Keratinocyte (primary cell): ENCODE measurements at regions not wholly inside any gene's neighbourhood (a gene's known extent, or its start where the extent isn't known, plus 50 kb on each side); places are given as distances from the start of the nearest gene placed in this dataset.

Source experiments
- DNase-seq: peaks from one replicate; pipeline ENCODE4 v3.0.0-alpha.2; 2011; ENCODE audit warnings: low read depth, missing footprints, low spot score
- FAIRE-seq: peaks from 2 replicates; lab custom pipeline; 2011; peaks lifted over from hg19 to GRCh38; lab: Jason Lieb, UNC
- H2AFZ ChIP-seq: 2 replicates; pipeline ENCODE4 v1.6.0; 2012; ENCODE audit warnings: low read length, control low read depth, inconsistent platforms; ENCODE audit not compliant: control insufficient read depth
- H3K27ac ChIP-seq: 2 replicates; pipeline ENCODE4 v1.5.1; 2011; ENCODE audit warnings: low read length; ENCODE audit not compliant: control insufficient read depth, insufficient read depth
- H3K27me3 ChIP-seq: 3 replicates; pipeline ENCODE4 v1.6.0; 2011; ENCODE audit warnings: low read length; ENCODE audit not compliant: control insufficient read depth, insufficient read depth; ENCODE audit errors: extremely low read depth
- H3K36me3 ChIP-seq, 2 experiments: 2 replicates in 1 of 2; 3 replicates in 1 of 2; pipeline ENCODE4 v1.5.1; 2011; ENCODE audit warnings: low read length in 2 of 2, mild to moderate bottlenecking in 1 of 2; ENCODE audit not compliant: control insufficient read depth in 2 of 2, insufficient read depth in 2 of 2; ENCODE audit errors: extremely low read depth in 1 of 2
- H3K4me1 ChIP-seq: 3 replicates; pipeline ENCODE4 v1.5.1; 2011; ENCODE audit warnings: low read length; ENCODE audit not compliant: control insufficient read depth, insufficient read depth; ENCODE audit errors: extremely low read depth
- H3K4me2 ChIP-seq: 3 replicates; pipeline ENCODE4 v1.6.0; 2011; ENCODE audit warnings: low read depth, low read length; ENCODE audit not compliant: control insufficient read depth, insufficient read depth; ENCODE audit errors: extremely low read depth
- H3K4me3 ChIP-seq, 3 experiments: fragments of 200-600 bp in 1 of 3; sonication (generic) in 1 of 3; 2 replicates in 2 of 3; 3 replicates in 1 of 3; pipeline ENCODE4 v1.5.1; 2011 to 2016; ENCODE audit warnings: low read length in 3 of 3, mild to moderate bottlenecking in 3 of 3, control low read depth in 2 of 3, inconsistent platforms in 1 of 3, low read depth in 1 of 3, mixed read lengths in 1 of 3, mixed run types in 1 of 3, moderate library complexity in 1 of 3; ENCODE audit not compliant: control insufficient read depth in 2 of 3, insufficient read depth in 2 of 3; ENCODE audit errors: extremely low read depth in 1 of 3
- H3K79me2 ChIP-seq: 2 replicates; pipeline ENCODE4 v1.6.0; 2012; ENCODE audit warnings: low read length; ENCODE audit not compliant: control insufficient read depth, insufficient read depth
- H3K9ac ChIP-seq: 3 replicates; pipeline ENCODE4 v1.6.0; 2011; ENCODE audit warnings: low read length; ENCODE audit not compliant: control insufficient read depth, insufficient read depth; ENCODE audit errors: extremely low read depth
- H3K9me1 ChIP-seq: 3 replicates; pipeline ENCODE4 v1.6.0; 2011; ENCODE audit warnings: low read length; ENCODE audit not compliant: control insufficient read depth, insufficient read depth; ENCODE audit errors: extremely low read depth
- H3K9me3 ChIP-seq: 2 replicates; pipeline ENCODE4 v1.5.1; 2012; ENCODE audit warnings: low read depth, low read length; ENCODE audit not compliant: control insufficient read depth
- H4K20me1 ChIP-seq: 3 replicates; pipeline ENCODE4 v1.6.0; 2011; ENCODE audit warnings: low read length; ENCODE audit not compliant: control insufficient read depth, insufficient read depth; ENCODE audit errors: extremely low read depth
- EZH2 ChIP-seq: IDR thresholded peaks from one replicate; pipeline ENCODE4 v1.6.1; 2012; ENCODE audit warnings: inconsistent platforms, mild to moderate bottlenecking, low read length, moderate library complexity
- dilution Hi-C: fragments of 300-500 bp; cut with MboI; formaldehyde crosslinking; loops from one replicate; pipeline ENCODE4 v1.7.0; 2020; ENCODE audit warnings: low sequenced_read_pairs; ENCODE audit not compliant: extremely low pct_ligation_motif_present
- TF ChIP-seq, protein P1 (sequence below), 3 experiments: IDR thresholded peaks in 1 of 3; conservative IDR thresholded peaks in 1 of 3; optimal IDR thresholded peaks in 1 of 3; 2 replicates in 2 of 3; 3 replicates in 1 of 3; pipeline versions ENCODE3 to v1.5.1; 2011; ENCODE audit warnings: low read length in 3 of 3, mild to moderate bottlenecking in 3 of 3, moderate library complexity in 2 of 3, control low read depth in 1 of 3, inconsistent platforms in 1 of 3; ENCODE audit not compliant: insufficient read depth in 2 of 3; ENCODE audit errors: extremely low read depth in 1 of 3

GRCh38 chr4:166377578-166377977, 504.5 kb downstream of the TLL1 start:
- Histone ChIP-seq H4K20me1 (no peaks in the 10 kb centered on the region), H3K36me3 (no peaks in the 10 kb centered on the region), H3K4me1 (no peaks in the 10 kb centered on the region), H3K27ac (no peak overlapping the region), H3K4me3 (no peak overlapping the region), H3K9me1 (no peaks in the 10 kb centered on the region), H2AFZ (no peak overlapping the region), H3K27me3 (no peaks in the 10 kb centered on the region), H3K4me2 (no peak overlapping the region), H3K79me2 (no peaks in the 10 kb centered on the region), H3K9me3 (no peaks in the 10 kb centered on the region), H3K9ac (no peak overlapping the region)
- dilution Hi-C loops: no loop called here
- FAIRE-seq (no peak), DNase-seq (no peak)
- TF ChIP-seq EZH2: no peak
- TF ChIP-seq, protein P1, sequence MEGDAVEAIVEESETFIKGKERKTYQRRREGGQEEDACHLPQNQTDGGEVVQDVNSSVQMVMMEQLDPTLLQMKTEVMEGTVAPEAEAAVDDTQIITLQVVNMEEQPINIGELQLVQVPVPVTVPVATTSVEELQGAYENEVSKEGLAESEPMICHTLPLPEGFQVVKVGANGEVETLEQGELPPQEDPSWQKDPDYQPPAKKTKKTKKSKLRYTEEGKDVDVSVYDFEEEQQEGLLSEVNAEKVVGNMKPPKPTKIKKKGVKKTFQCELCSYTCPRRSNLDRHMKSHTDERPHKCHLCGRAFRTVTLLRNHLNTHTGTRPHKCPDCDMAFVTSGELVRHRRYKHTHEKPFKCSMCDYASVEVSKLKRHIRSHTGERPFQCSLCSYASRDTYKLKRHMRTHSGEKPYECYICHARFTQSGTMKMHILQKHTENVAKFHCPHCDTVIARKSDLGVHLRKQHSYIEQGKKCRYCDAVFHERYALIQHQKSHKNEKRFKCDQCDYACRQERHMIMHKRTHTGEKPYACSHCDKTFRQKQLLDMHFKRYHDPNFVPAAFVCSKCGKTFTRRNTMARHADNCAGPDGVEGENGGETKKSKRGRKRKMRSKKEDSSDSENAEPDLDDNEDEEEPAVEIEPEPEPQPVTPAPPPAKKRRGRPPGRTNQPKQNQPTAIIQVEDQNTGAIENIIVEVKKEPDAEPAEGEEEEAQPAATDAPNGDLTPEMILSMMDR (optimal IDR thresholded peaks at IDR 0.05 in 1 of 3, IDR thresholded peaks at IDR 0.05 in 1 of 3, conservative IDR thresholded peaks at IDR 0.05 in 1 of 3; ENCODE audit: extremely low read depth in 1 of 3, insufficient read depth in 2 of 3, low read length in 3 of 3): no peak

GRCh38 chr4:166386491-166387360, 513.7 kb downstream of the TLL1 start:
- dilution Hi-C loops: no loop called here
- no peaks in the 10 kb centered on the region for H3K9me3 ChIP-seq
- no peaks in the 10 kb centered on the region for H3K36me3 ChIP-seq
- H3K27me3 ChIP-seq: no peaks in the 10 kb centered on the region
- no peak overlapping the region for H3K27ac ChIP-seq
- H3K4me2 ChIP-seq: no peak overlapping the region
- no peaks in the 10 kb centered on the region for H4K20me1 ChIP-seq
- no peaks in the 10 kb centered on the region for H3K9me1 ChIP-seq
- no peak overlapping the region for H2AFZ ChIP-seq
- TF ChIP-seq, protein P1 (optimal IDR thresholded peaks at IDR 0.05 in 1 of 3, IDR thresholded peaks at IDR 0.05 in 1 of 3, conservative IDR thresholded peaks at IDR 0.05 in 1 of 3; ENCODE audit: extremely low read depth in 1 of 3, insufficient read depth in 2 of 3, low read length in 3 of 3): no peak
- TF ChIP-seq EZH2: no peak
- no peak overlapping the region for H3K9ac ChIP-seq
- no peak for FAIRE-seq
- H3K4me3 ChIP-seq: no peak overlapping the region
- no peaks in the 10 kb centered on the region for H3K79me2 ChIP-seq
- H3K4me1 ChIP-seq: no peaks in the 10 kb centered on the region
- no peak for DNase-seq
